ENCODE measurements at regions not wholly inside any gene's neighbourhood (a gene's known extent, or its start where the extent isn't known, plus 50 kb on each side); places are given as distances from the start of the nearest gene placed in this dataset.

DNA sequence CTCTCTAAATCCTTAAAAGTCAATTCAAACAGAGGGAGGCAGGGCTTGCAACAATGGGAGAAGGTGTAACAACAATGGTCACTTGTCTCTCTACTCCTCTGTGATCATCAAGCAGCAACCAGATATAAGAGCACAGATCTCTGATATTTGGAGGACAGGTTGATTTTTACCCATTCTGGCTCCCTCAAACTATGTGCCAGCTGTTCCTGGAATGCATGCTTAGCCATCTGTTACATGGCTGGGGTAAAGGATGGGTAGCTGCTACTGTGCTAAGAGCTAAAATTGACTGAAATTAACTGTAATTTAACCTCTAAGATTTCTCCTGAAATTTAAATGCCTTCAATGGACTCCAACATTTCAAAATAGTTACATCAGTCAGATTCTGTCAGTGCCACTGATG, 1459.9 kb downstream of the PCDH7 start (continued):
- no peak for TF ChIP-seq ZFP36 (IDR thresholded peaks at IDR 0.05; ENCODE audit: borderline replicate concordance, partially characterized antibody)
- TF ChIP-seq CHD2 (IDR thresholded peaks at IDR 0.05; ENCODE audit: low read length, partially characterized antibody), result no peak
- TF ChIP-seq ELK1 (IDR thresholded peaks at IDR 0.05; ENCODE audit: low read depth, low read length), result no peak
- TF ChIP-seq TP53 (CRISPR knock-in tag; IDR thresholded peaks at IDR 0.05), result no peak
- no peak for TF ChIP-seq NR3C1 (IDR thresholded peaks at IDR 0.05)
- no peak for TF ChIP-seq ESRRA (IDR thresholded peaks at IDR 0.05; ENCODE audit: borderline replicate concordance, low read length)
- no peak for TF ChIP-seq ZSCAN20 (CRISPR knock-in tag; IDR thresholded peaks at IDR 0.05)
- TF ChIP-seq NFE2L2 (conservative IDR thresholded peaks at IDR 0.05; ENCODE audit: low read length), result no peak
- no peak for TF ChIP-seq CBX2 (IDR thresholded peaks at IDR 0.05; ENCODE audit: borderline replicate concordance, low read depth)

DNA sequence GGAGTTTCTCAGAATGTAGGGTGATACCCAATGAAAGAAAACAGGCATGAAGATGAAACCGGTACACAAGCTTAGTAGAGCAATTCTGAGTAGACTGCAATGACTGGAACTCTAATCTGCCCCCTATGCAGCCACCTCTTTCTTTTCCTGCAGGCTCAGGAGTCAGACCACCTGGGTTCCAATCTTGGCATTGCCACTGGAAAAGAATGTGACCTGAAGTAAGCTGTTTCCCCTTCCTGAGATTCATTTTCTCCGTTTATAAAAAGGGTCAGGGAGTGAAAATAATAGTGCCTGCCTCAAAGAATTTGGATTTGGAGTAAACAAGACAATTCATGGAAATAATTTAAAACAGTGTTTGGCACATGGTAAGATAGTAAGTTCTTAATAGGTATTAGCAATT, 1464.0 kb downstream of the PCDH7 start:
- no peak for ATAC-seq
- no peaks in the 10 kb centered on the region for H3K9me3 ChIP-seq
- H3K4me3 ChIP-seq, result no peak overlapping the region
- WGBS (ENCODE audit: missing lambda C conversion rate), result 50% methylated on average over 2 of the region's 2 CpGs
- ChIA-PET CTCF (no interaction called here), POLR2A (no interaction called here)
- DNase-seq (ENCODE audit: low read depth in 1 of 2, low spot score in 1 of 2), result no peak
- no peak overlapping the region for H3K4me2 ChIP-seq
- no peak for TF ChIP-seq NFE2L2 (conservative IDR thresholded peaks at IDR 0.05; ENCODE audit: low read length)
- no peak for TF ChIP-seq RARB (CRISPR knock-in tag; IDR thresholded peaks at IDR 0.05)
- TF ChIP-seq ZC3H11A (IDR thresholded peaks at IDR 0.05), result no peak
- FAIRE-seq, result no peak
- no peak overlapping the region for H3K27ac ChIP-seq
- no peaks in the 10 kb centered on the region for H3K4me1 ChIP-seq

DNA sequence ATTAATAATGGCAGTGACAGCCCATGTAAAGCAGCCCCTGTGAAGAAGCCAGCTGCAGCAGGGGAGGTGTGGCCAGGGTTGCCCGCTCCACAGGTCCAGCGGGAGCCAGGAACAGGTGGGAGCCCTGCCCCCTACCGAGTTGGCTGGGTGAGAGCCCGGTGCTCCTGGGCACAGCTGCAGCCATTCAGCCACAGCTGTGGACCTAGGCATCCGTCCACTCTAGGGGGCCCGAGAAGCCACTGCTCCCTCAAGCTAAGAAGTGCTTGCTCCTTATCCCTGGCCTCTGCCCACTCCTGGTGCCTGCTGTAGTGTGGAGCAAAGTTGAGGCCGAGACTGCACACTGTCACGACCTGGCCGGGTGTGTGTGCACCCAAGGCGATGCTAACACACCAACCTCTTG, 1469.0 kb downstream of the PCDH7 start:
- H3K27ac ChIP-seq, result no peak overlapping the region
- DNase-seq (ENCODE audit: low read depth in 1 of 2, low spot score in 1 of 2) (no peak), FAIRE-seq (no peak), ATAC-seq (no peak)
- no peak overlapping the region for H3K4me3 ChIP-seq
- ChIA-PET CTCF (no interaction called here), POLR2A (no interaction called here)
- H3K9me3 ChIP-seq, result no peaks in the 10 kb centered on the region
- H3K4me2 ChIP-seq, result no peak overlapping the region
- TF ChIP-seq EHF (CRISPR knock-in tag; IDR thresholded peaks at IDR 0.05), result no peak
- TF ChIP-seq, protein P1, sequence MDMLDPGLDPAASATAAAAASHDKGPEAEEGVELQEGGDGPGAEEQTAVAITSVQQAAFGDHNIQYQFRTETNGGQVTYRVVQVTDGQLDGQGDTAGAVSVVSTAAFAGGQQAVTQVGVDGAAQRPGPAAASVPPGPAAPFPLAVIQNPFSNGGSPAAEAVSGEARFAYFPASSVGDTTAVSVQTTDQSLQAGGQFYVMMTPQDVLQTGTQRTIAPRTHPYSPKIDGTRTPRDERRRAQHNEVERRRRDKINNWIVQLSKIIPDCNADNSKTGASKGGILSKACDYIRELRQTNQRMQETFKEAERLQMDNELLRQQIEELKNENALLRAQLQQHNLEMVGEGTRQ (IDR thresholded peaks at IDR 0.05), result no peak
- TF ChIP-seq, protein P2, sequence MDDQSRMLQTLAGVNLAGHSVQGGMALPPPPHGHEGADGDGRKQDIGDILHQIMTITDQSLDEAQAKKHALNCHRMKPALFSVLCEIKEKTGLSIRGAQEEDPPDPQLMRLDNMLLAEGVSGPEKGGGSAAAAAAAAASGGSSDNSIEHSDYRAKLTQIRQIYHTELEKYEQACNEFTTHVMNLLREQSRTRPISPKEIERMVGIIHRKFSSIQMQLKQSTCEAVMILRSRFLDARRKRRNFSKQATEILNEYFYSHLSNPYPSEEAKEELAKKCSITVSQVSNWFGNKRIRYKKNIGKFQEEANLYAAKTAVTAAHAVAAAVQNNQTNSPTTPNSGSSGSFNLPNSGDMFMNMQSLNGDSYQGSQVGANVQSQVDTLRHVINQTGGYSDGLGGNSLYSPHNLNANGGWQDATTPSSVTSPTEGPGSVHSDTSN (IDR thresholded peaks at IDR 0.05), result no peak
- no peak for TF ChIP-seq RARB (CRISPR knock-in tag; IDR thresholded peaks at IDR 0.05)
- no peak for TF ChIP-seq ZSCAN20 (CRISPR knock-in tag; IDR thresholded peaks at IDR 0.05)
- TF ChIP-seq CHD2 (IDR thresholded peaks at IDR 0.05; ENCODE audit: low read length, partially characterized antibody), result no peak
- TF ChIP-seq JUNB (IDR thresholded peaks at IDR 0.05), result no peak
- TF ChIP-seq HDAC2 (IDR thresholded peaks at IDR 0.05), result no peak
- no peak for TF ChIP-seq MAFK (IDR thresholded peaks at IDR 0.05; ENCODE audit: partially characterized antibody)
- TF ChIP-seq ELK1 (IDR thresholded peaks at IDR 0.05; ENCODE audit: low read depth, low read length), result no peak
- no peak for TF ChIP-seq CBX8 (IDR thresholded peaks at IDR 0.05)
- TF ChIP-seq MAZ (IDR thresholded peaks at IDR 0.05; ENCODE audit: borderline replicate concordance, low read depth, low read length), result no peak
- no peak for TF ChIP-seq TP53 (CRISPR knock-in tag; IDR thresholded peaks at IDR 0.05)
- TF ChIP-seq ZNF302 (CRISPR knock-in tag; IDR thresholded peaks at IDR 0.05), result no peak
- no peak for TF ChIP-seq TFCP2L1 (CRISPR knock-in tag; IDR thresholded peaks at IDR 0.05)
- no peaks in the 10 kb centered on the region for H3K4me1 ChIP-seq
- 64% methylated on average over 7 of the region's 10 CpGs for WGBS (ENCODE audit: missing lambda C conversion rate)
